ENCODE measurements at regions not wholly inside any gene's neighbourhood (a gene's known extent, or its start where the extent isn't known, plus 50 kb on each side); places are given as distances from the start of the nearest gene placed in this dataset.
"Not testable (repeated sequence)": the region's sequence is repeated elsewhere in the genome, so short reads cannot be mapped to it uniquely, and the experiment has no call there.

- DNase-seq = no peak
These were observed 183.3 kb upstream of the LRP1B start for GRCh38 chr2:142314164-142314563.

GRCh38 chr2:142310530-142310929 lies 179.7 kb upstream of the LRP1B start:
- no peak for DNase-seq

GRCh38 chr2:142308744-142309143 lies 177.9 kb upstream of the LRP1B start:
- no peak for DNase-seq

- no peak for DNase-seq
These were observed 176.8 kb upstream of the LRP1B start for GRCh38 chr2:142307616-142308115.

- DNase-seq = no peak
These were observed 176.3 kb upstream of the LRP1B start for GRCh38 chr2:142307086-142307485.

- no peak for DNase-seq
These were observed 175.3 kb upstream of the LRP1B start for GRCh38 chr2:142306131-142306530.

GRCh38 chr2:142300517-142300916 lies 169.7 kb upstream of the LRP1B start:
- no peak for DNase-seq

GRCh38 chr2:142299021-142299420 lies 168.2 kb upstream of the LRP1B start:
- DNase-seq = no peak

- no peak for DNase-seq
These were observed 163.4 kb upstream of the LRP1B start for GRCh38 chr2:142294225-142294624.

- no peak for DNase-seq
These were observed 161.2 kb upstream of the LRP1B start for GRCh38 chr2:142291969-142292368.

GRCh38 chr2:142290931-142291330 lies 160.1 kb upstream of the LRP1B start:
- DNase-seq = no peak

- no peak for DNase-seq
These were observed 155.8 kb upstream of the LRP1B start for GRCh38 chr2:142286618-142287017.

- DNase-seq = no peak
These were observed 154.7 kb upstream of the LRP1B start for GRCh38 chr2:142285480-142285879.

GRCh38 chr2:142284336-142284735 lies 153.5 kb upstream of the LRP1B start:
- not testable (repeated sequence) for DNase-seq

- no peak for DNase-seq
These were observed 150.0 kb upstream of the LRP1B start for GRCh38 chr2:142280831-142281230.

- DNase-seq = no peak
These were observed 140.2 kb upstream of the LRP1B start for GRCh38 chr2:142270990-142271389.

GRCh38 chr2:142270291-142270690 lies 139.5 kb upstream of the LRP1B start:
- DNase-seq = no peak

- DNase-seq = no peak
These were observed 128.5 kb upstream of the LRP1B start for GRCh38 chr2:142259356-142259755.

- no peak for DNase-seq
These were observed 123.2 kb upstream of the LRP1B start for GRCh38 chr2:142254031-142254430.

- no peak for DNase-seq
These were observed 110.2 kb upstream of the LRP1B start for GRCh38 chr2:142241016-142241415.

GRCh38 chr2:142236181-142236580 lies 105.4 kb upstream of the LRP1B start:
- no peak for DNase-seq

GRCh38 chr2:142234741-142235140 lies 103.9 kb upstream of the LRP1B start:
- no peak for DNase-seq

- no peak for DNase-seq
These were observed 92.5 kb upstream of the LRP1B start for GRCh38 chr2:142223309-142223708.

GRCh38 chr2:142222715-142223114 lies 91.9 kb upstream of the LRP1B start:
- no peak for DNase-seq

GRCh38 chr2:142220901-142221300 lies 90.1 kb upstream of the LRP1B start:
- no peak for DNase-seq

GRCh38 chr2:142220239-142220638 lies 89.4 kb upstream of the LRP1B start:
- no peak for DNase-seq
